GM12878 (cell line): ENCODE measurements at regions not wholly inside any gene's neighbourhood (a gene's known extent, or its start where the extent isn't known, plus 50 kb on each side); places are given as distances from the start of the nearest gene placed in this dataset.

Source experiments
- BCL11A ChIP-seq: IDR thresholded peaks from 2 replicates; pipeline ENCODE4 v1.6.1; 2011; ENCODE audit warnings: low read depth, low read length
- CTCF ChIP-seq, 3 experiments: IDR thresholded peaks in 2 of 3; conservative IDR thresholded peaks in 1 of 3; 2 replicates each; pipeline ENCODE4 v1.5.1; 2011; ENCODE audit warnings: low read depth in 3 of 3, low read length in 3 of 3, mild to moderate bottlenecking in 3 of 3, control low read depth in 2 of 3, moderate library complexity in 2 of 3, inconsistent platforms in 1 of 3, mixed read lengths in 1 of 3; ENCODE audit not compliant: control insufficient read depth in 2 of 3, insufficient read depth in 1 of 3; ENCODE audit errors: extremely low read depth in 1 of 3
- ESRRA ChIP-seq: IDR thresholded peaks from 2 replicates; pipeline ENCODE4 v1.6.1; 2012; ENCODE audit warnings: mild to moderate bottlenecking, low read length, improper control_type of control experiment
- GABPA ChIP-seq: IDR thresholded peaks from 2 replicates; pipeline ENCODE4 v1.6.1; 2014; ENCODE audit warnings: antibody characterized with exemption, low read depth, mild to moderate bottlenecking, inconsistent platforms
- GATAD2B ChIP-seq: fragments of 450-650 bp; conservative IDR thresholded peaks from 2 replicates; pipeline ENCODE4 v1.6.1; 2017; ENCODE audit warnings: low read depth, mild to moderate bottlenecking, moderate library complexity
- IKZF1 ChIP-seq: fragments of 450-650 bp; conservative IDR thresholded peaks from 2 replicates; pipeline ENCODE4 v1.6.1; 2017; ENCODE audit warnings: antibody characterized with exemption, mild to moderate bottlenecking
- JUND ChIP-seq: IDR thresholded peaks from 2 replicates; pipeline ENCODE4 v1.6.1; 2012; ENCODE audit warnings: low read depth, mild to moderate bottlenecking, low read length, improper control_type of control experiment, moderate library complexity
- PBX3 ChIP-seq: IDR thresholded peaks from 2 replicates; pipeline ENCODE4 v1.6.1; 2011; ENCODE audit warnings: mild to moderate bottlenecking, low read depth, low read length, moderate library complexity; ENCODE audit not compliant: insufficient replicate concordance
- POLR2AphosphoS5 ChIP-seq: IDR thresholded peaks from 2 replicates; pipeline ENCODE4 v1.6.1; 2011; ENCODE audit warnings: mild to moderate bottlenecking, low read length, inconsistent platforms
- RAD21 ChIP-seq: IDR thresholded peaks from 2 replicates; pipeline ENCODE4 v1.6.1; 2011; ENCODE audit warnings: mild to moderate bottlenecking, low read depth, low read length, moderate library complexity; ENCODE audit not compliant: insufficient read depth
- SPI1 ChIP-seq: IDR thresholded peaks from 2 replicates; pipeline ENCODE4 v1.6.1; 2011; ENCODE audit warnings: low read depth, mild to moderate bottlenecking, low read length, moderate library complexity, borderline replicate concordance; ENCODE audit not compliant: insufficient read depth
- TAF1 ChIP-seq: IDR thresholded peaks from 2 replicates; pipeline ENCODE4 v1.6.1; 2011; ENCODE audit warnings: mild to moderate bottlenecking, low read depth, low read length, borderline replicate concordance
- TARDBP ChIP-seq: IDR thresholded peaks from 2 replicates; pipeline ENCODE4 v1.6.1; 2016; ENCODE audit warnings: borderline replicate concordance
- ZBTB33 ChIP-seq: fragments of 450-650 bp; IDR thresholded peaks from 2 replicates; pipeline ENCODE4 v1.6.1; 2017; ENCODE audit warnings: mild to moderate bottlenecking

DNA sequence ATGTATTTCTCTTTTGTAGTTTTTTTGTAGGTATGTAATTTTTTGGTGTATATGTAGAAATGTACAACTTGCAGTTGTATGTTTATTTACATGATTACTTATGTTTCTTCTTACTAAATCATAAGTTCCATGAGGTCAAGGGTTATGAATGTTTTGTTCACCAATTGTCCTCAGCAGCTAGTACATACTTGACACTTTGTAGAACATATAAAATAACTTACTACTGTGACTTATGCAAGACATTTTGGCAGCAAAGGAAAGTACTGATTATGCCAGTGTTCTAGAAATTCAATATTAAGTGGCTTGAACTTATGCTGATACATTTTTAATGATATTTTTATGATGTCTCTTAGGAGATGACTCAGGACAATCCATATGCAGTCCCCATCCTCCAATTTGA is 209.6 kb downstream of the DKK1 start:
- TF ChIP-seq JUND (no peak), POLR2AphosphoS5 (no peak), TARDBP (no peak), BCL11A (no peak), GABPA (no peak), SPI1 (no peak), IKZF1 (no peak), ESRRA (no peak), CTCF (IDR thresholded peaks at IDR 0.05 in 2 of 3, conservative IDR thresholded peaks at IDR 0.05 in 1 of 3; ENCODE audit: control insufficient read depth in 2 of 3, extremely low read depth in 1 of 3, insufficient read depth in 1 of 3, low read depth in 3 of 3, low read length in 3 of 3) (no peak), PBX3 (no peak), GATAD2B (no peak), ZBTB33 (no peak), TAF1 (no peak), RAD21 (no peak)
